ENCODE measurements at regions not wholly inside any gene's neighbourhood (a gene's known extent, or its start where the extent isn't known, plus 50 kb on each side); places are given as distances from the start of the nearest gene placed in this dataset.
A peak's percentile ranks its signal among the peaks of the same experiment; 100 is the strongest.
"Not testable (repeated sequence)": the region's sequence is repeated elsewhere in the genome, so short reads cannot be mapped to it uniquely, and the experiment has no call there.

DNA sequence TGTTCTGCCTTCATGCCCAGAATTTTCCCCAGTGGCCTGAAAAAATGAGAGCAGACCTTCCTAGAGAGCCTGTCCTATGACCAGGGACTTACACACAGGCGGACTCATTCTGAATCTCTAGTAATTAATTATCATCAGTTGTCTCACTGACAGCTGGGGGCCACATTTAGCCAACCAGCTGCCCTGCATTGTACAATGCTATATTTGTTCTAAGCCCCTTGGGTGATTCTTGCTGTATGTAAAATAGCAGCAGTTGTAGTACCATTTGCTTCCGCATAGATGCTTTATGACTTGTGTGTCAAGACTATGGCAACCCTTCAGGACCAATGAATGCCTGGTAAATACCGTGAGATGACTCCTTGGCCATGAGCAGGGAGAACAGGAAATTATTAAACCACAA is 415.4 kb upstream of the SEMA6A start:
- no peak for DNase-seq

DNA sequence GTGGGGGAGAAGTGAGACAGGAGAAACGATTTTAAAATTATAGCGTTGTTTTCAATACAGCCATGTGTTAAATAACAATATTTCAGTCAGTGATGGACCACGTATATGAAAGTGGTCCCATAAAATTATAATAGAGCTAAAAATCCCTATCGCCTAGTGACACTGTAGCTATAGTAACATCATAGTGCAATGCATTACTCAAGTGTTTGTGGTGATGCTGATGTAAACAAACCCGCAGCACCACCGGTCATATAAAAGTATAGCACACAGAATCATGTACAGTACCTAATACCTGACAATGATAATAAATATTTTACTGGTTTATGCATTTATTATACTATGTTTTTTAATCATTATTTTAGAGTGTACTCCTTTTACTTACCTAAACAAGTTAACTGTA is 407.4 kb upstream of the SEMA6A start:
- no peak for DNase-seq

GRCh38 chr5:116980581-116980980 is 406.0 kb upstream of the SEMA6A start:
- no peak for DNase-seq

GRCh38 chr5:116976767-116977166 is 402.1 kb upstream of the SEMA6A start:
- DNase-seq = no peak

GRCh38 chr5:116971131-116971530 is 396.5 kb upstream of the SEMA6A start:
- DNase-seq = no peak

DNA sequence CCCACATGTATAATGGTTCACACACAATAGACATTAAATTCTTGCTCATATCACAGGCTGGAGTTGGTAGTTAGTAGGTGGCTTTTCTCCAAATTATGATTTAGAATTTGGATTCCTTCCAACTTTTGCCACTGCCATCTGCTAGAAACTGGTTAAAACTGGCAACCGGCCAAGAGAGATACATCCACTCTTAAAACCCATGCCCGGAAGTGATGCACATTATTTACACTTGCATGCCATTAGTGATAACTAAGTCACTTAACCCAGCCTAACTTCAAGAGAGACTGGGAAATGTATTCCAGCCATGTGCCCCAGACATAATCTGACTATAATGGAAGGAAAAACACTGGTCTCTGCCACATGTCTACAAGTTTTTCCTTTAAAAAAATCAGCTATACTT is 395.7 kb upstream of the SEMA6A start:
- no peak for DNase-seq

- DNase-seq = no peak
These were observed 389.8 kb upstream of the SEMA6A start for GRCh38 chr5:116964438-116964837.

- no peak for DNase-seq
These were observed 386.4 kb upstream of the SEMA6A start for GRCh38 chr5:116961021-116961420.

GRCh38 chr5:116959843-116960242 is 385.2 kb upstream of the SEMA6A start:
- no peak for DNase-seq

DNA sequence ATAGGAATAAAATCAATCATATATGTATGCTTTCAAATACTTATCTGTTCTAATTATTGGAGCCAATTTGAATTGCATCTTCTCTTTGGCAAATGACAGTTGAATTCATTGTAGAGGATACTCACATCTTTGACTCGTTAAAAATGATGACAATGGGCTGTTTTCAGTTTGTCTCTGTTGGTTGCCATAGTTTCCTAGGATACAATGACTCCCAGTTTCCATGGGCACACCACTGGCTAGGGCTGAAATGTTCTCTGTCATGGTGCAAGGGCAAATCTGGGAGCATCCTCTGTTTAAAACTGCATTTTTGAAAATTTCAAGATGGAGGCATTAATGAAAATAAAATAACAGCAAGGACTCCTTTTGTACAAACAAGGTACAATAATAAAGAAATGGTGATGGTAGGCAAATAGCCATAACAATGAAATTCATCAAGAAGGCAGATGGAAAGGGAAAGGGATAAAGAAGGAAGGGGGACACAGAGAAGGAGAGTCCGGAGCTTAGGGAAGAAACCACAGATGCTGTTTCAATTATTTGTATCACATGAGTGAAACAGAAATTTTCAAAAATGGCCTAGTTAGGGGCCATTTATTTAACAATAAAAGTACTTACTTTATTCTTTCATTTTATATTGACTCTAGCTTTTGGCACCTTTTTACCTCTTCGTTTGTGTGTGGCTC is 378.8 kb upstream of the SEMA6A start:
- DNase-seq = no peak

DNA sequence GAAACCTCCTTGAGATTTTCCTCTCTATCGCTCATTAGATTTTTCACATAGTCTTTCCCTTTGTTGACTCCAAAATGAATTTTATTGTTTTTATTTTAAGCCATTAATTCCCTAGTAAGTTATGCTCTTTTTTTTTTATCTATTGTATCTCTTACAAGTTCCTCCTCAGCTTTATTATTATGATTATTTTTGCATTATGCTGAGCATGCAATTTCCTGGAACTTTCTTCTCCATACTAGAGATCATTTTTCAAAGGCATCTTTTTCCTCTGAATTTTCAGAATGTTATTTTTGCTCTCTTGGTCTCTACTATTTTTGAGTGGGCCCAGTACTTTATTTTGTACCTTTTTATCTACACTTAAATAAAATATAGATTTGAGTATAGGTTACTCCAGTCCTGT is 376.6 kb upstream of the SEMA6A start:
- no peak for DNase-seq

DNA sequence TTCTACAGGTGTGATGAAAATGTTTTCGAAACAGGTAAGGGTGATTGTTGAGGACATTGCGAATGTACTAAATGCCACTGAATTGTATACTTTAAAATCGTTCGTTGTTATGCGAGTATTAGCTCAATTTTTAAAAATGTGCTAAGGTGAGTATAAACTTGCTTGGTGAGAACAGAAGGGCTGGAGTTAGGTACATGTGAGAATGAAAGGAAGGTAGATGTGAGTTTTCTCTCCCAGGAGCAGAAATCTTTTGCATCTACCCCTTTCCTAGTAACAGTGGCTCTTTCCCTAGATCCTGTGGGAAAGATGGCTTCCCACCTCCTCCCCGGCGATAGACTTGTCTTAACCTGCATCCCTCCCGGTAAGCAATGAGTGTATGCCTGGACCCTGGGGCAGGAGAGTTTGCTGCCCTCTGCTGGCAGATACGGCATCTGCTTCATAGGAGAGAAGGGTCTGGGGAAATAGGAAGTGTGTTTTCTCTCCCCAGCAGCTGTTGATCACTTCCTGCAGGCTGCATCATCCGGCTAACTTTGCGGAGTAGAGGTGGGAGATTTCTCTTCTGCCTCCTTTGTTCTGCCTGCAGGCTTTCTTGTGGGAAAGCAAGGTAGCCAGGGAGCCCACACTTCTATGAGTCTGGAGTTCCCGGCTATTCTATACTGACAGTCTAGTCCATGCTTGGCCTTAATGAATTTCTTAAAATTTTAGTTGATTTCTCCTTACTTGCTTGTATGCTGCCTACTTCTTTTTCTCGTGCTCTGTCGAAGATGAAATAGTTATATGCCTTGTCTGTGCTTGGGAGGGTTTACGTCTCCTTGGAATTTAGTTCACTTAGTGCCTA is 373.3 kb upstream of the SEMA6A start:
- peak; percentile 11 for DNase-seq

GRCh38 chr5:116945613-116946382 is 371.2 kb upstream of the SEMA6A start:
- DNase-seq = not testable (repeated sequence)

GRCh38 chr5:116944183-116944582 is 369.6 kb upstream of the SEMA6A start:
- no peak for DNase-seq

GRCh38 chr5:116942622-116943021 is 368.0 kb upstream of the SEMA6A start:
- DNase-seq = no peak

GRCh38 chr5:116939641-116940040 is 365.0 kb upstream of the SEMA6A start:
- no peak for DNase-seq

DNA sequence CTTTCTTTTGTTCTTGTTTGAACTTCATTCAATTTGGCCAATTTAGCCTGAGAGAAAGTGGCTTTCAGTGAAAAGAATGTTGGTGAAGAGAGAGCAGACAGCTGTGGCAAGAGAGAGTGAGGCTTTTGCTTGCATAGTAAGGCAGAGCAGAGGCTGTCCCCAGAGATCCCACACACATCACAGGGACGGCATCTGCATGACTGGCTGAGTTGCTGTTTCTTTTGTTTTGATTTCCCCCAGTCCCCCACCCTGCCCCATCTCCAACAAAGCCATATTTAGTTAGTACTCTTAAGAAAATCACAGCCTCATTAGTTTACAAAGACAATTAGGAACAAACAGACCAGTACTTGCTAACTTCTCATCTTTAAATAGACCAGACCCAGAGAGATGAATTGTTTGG is 363.9 kb upstream of the SEMA6A start:
- no peak for DNase-seq

- DNase-seq = no peak
These were observed 361.0 kb upstream of the SEMA6A start for GRCh38 chr5:116935561-116936162.

GRCh38 chr5:116930616-116931015 is 356.0 kb upstream of the SEMA6A start:
- DNase-seq = no peak

DNA sequence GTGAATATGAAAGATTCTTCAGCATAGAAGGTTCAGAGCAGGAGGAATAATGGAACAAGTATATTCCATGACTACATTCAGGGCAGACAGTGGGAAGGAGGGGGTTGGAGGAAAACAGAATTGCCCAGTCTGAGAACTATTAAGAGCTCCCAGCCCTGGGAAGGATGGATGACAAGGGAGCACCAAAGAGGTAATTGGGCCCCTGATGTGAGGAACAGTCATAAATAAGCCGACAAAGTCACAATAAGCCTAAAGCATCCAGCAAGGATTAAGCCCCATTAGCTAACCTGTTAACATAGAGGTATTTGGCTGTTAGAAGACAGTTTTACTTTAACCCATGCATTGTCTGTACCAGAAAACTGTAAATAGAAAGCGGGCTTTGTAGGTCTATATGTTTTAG is 348.7 kb upstream of the SEMA6A start:
- no peak for DNase-seq

DNA sequence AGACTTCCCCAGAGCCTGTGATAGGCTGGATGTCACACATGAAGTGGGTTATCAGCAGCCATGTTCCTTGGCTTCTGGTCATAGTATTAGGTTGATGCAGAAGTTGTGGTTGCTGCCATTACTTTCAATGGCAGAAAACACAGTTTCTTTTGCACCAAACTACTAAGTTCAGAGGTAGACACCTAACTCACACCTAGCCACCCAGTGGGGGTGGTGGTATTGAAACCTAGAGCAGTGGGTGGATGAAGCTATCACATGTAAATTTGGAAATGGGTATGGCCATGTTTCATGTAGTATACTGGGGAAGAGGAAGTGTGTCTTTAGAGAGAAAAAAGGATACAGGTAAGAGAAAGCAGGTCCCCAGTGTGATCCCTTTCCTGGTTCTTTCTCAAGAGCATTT is 347.9 kb upstream of the SEMA6A start:
- DNase-seq = no peak

DNA sequence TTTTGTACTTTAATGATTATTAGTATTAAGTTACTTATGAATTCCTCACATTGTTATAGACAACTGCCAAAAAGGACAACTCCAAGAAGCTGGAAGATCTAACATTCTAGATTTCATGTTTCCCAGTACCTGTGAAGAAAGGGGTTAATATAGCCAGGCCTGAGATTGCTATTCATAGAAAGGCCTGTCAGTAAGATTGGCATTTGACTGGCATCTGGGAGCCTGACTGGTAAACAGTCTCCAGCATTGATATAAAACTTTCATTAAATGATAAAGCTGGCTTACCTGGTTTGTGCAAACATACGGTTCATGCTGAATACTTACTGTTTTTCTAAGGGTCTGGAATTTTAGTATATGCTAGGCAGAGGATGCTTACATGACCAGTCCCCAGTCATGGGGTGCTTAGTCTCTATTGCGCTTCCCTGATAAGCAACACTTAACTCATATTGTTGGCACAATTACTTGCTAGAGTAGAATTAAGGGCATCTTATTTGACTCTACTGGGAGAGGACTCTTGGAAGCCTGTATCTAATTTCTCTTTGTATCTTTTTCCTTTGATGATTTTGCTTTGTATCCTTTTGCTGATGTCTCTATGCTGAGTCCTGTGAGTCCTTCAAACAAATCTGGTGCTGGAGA is 340.4 kb upstream of the SEMA6A start:
- no peak for DNase-seq

GRCh38 chr5:116912221-116912620 is 337.6 kb upstream of the SEMA6A start:
- no peak for DNase-seq
